ENCODE measurements at regions not wholly inside any gene's neighbourhood (a gene's known extent, or its start where the extent isn't known, plus 50 kb on each side); places are given as distances from the start of the nearest gene placed in this dataset.
"Not testable (repeated sequence)": the region's sequence is repeated elsewhere in the genome, so short reads cannot be mapped to it uniquely, and the experiment has no call there.

DNA sequence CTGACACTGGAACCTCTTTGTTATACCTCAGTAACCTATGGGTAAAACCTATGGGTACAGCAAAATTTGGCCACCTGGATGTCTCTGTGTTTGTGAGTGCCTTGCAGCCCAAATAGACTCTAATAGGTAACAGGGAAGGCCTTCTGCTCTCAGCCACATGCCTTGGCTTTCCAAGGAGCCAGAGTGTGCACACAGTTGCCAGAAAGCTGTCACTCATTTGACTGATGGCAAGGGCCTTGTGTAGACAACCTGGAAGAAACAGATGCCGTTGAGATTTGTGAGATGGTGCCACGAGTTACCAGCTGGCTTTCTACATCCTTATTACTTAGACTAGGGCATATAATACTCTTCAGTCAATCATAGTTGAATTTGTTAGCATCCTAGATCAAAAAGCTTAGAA is 90.1 kb upstream of the RAB12 start:
- 4 to 8% methylated on average over 2 of the region's 2 CpGs for WGBS, 2 donors
- H3K27ac ChIP-seq (ENCODE audit: low read depth in 1 of 2, low read length in 2 of 2): no peak overlapping the region
- intact Hi-C loops (cut with DNase I): no loop called here
- no peaks in the 10 kb centered on the region for H3K27me3 ChIP-seq (ENCODE audit: control insufficient read depth in 1 of 2, insufficient read depth in 2 of 2, low read length in 1 of 2)
- no peaks in the 10 kb centered on the region for H3K36me3 ChIP-seq (ENCODE audit: control insufficient read depth in 1 of 2, insufficient read depth in 2 of 2, low read length in 1 of 2)
- no peak for ATAC-seq (ENCODE audit: low FRiP score)
- H3K9me3 ChIP-seq (ENCODE audit: control insufficient read depth, low read length): peaks cover 5% of the 10 kb centered on the region
- no peaks in the 10 kb centered on the region for H3K4me1 ChIP-seq (ENCODE audit: control insufficient read depth in 1 of 2, insufficient read depth in 2 of 2, low read length in 2 of 2)
- H3K4me3 ChIP-seq (ENCODE audit: low read length in 2 of 2): no peak overlapping the region
- DNase-seq: no peak

GRCh38 chr18:8520266-8520665 is 89.0 kb upstream of the RAB12 start:
- Histone ChIP-seq H3K27ac (ENCODE audit: low read depth in 1 of 2, low read length in 2 of 2) (no peak overlapping the region), H3K4me1 (ENCODE audit: control insufficient read depth in 1 of 2, insufficient read depth in 2 of 2, low read length in 2 of 2) (no peaks in the 10 kb centered on the region), H3K27me3 (ENCODE audit: control insufficient read depth in 1 of 2, insufficient read depth in 2 of 2, low read length in 1 of 2) (no peaks in the 10 kb centered on the region), H3K36me3 (ENCODE audit: control insufficient read depth in 1 of 2, insufficient read depth in 2 of 2, low read length in 1 of 2) (no peaks in the 10 kb centered on the region), H3K4me3 (ENCODE audit: low read length in 2 of 2) (no peak overlapping the region), H3K9me3 (ENCODE audit: control insufficient read depth, low read length) (peaks cover 5% of the 10 kb centered on the region)
- intact Hi-C loops (cut with DNase I): no loop called here
- no peak for ATAC-seq (ENCODE audit: low FRiP score)
- 72 to 95% methylated on average over 1 of the region's 1 CpG for WGBS, 2 donors
- no peak for DNase-seq

DNA sequence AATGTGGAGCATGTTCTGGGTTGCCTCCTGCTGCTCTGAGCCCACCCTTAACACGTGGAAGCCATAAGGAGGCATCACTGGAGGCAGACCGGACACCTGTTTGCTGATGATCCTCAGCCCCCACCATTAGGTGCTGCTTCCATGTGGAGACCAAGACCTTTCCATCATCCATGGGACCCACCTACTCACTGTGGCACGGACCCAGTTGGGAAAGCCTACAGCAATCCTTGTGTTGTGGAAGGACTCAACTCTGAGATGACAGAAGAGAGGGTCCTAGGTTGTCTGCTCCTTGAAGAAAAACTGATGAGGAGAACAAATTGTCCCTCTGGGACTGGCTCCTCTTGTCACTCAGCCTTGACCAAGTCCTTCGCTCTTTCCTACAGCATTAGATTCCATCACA is 86.5 kb upstream of the RAB12 start:
- peaks cover 5% of the 10 kb centered on the region for H3K9me3 ChIP-seq (ENCODE audit: control insufficient read depth, low read length)
- H3K27ac ChIP-seq (ENCODE audit: low read depth in 1 of 2, low read length in 2 of 2): no peak overlapping the region
- no peaks in the 10 kb centered on the region for H3K36me3 ChIP-seq (ENCODE audit: control insufficient read depth in 1 of 2, insufficient read depth in 2 of 2, low read length in 1 of 2)
- intact Hi-C loops (cut with DNase I): no loop called here
- no peaks in the 10 kb centered on the region for H3K27me3 ChIP-seq (ENCODE audit: control insufficient read depth in 1 of 2, insufficient read depth in 2 of 2, low read length in 1 of 2)
- H3K4me3 ChIP-seq (ENCODE audit: low read length in 2 of 2): no peak overlapping the region
- no peak for DNase-seq
- 80% methylated on average over 4 of the region's 4 CpGs for WGBS, 2 donors
- ATAC-seq (ENCODE audit: low FRiP score): no peak
- H3K4me1 ChIP-seq (ENCODE audit: control insufficient read depth in 1 of 2, insufficient read depth in 2 of 2, low read length in 2 of 2): no peaks in the 10 kb centered on the region

DNA sequence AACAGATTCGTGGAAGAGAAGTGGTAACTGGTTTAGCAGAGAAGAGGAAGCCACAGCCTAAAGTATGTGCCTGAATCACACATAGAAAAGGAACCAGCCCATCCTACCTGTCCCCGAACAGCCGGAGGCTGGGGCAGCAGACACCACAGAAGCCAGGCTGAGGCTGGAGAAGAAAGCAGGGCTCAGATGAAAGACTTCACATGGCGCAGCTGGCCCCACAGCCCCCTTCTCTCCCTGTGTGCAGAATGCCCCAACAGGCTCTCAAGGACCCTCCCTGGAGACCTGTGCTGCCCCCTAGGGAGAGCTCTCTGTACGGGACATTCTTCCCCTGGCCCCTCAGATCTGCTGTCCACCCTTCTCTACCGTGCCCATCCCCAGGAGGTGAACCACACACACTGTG is 83.5 kb upstream of the RAB12 start:
- intact Hi-C loops (cut with DNase I): no loop called here
- WGBS, 2 donors: 42 to 44% methylated on average over 6 of the region's 6 CpGs
- no peak overlapping the region for H3K27ac ChIP-seq (ENCODE audit: low read depth in 1 of 2, low read length in 2 of 2)
- H3K36me3 ChIP-seq (ENCODE audit: control insufficient read depth in 1 of 2, insufficient read depth in 2 of 2, low read length in 1 of 2): no peaks in the 10 kb centered on the region
- H3K27me3 ChIP-seq (ENCODE audit: control insufficient read depth in 1 of 2, insufficient read depth in 2 of 2, low read length in 1 of 2): no peaks in the 10 kb centered on the region
- no peak overlapping the region for H3K4me3 ChIP-seq (ENCODE audit: low read length in 2 of 2)
- no peak for DNase-seq
- peaks cover 5% of the 10 kb centered on the region for H3K9me3 ChIP-seq (ENCODE audit: control insufficient read depth, low read length)
- no peaks in the 10 kb centered on the region for H3K4me1 ChIP-seq (ENCODE audit: control insufficient read depth in 1 of 2, insufficient read depth in 2 of 2, low read length in 2 of 2)
- ATAC-seq (ENCODE audit: low FRiP score): no peak

- Histone ChIP-seq H3K36me3 (ENCODE audit: control insufficient read depth in 1 of 2, insufficient read depth in 2 of 2, low read length in 1 of 2) (no peaks in the 10 kb centered on the region), H3K4me1 (ENCODE audit: control insufficient read depth in 1 of 2, insufficient read depth in 2 of 2, low read length in 2 of 2) (no peaks in the 10 kb centered on the region), H3K4me3 (ENCODE audit: low read length in 2 of 2) (no peak overlapping the region), H3K9me3 (ENCODE audit: control insufficient read depth, low read length) (peaks cover 5% of the 10 kb centered on the region), H3K27ac (ENCODE audit: low read depth in 1 of 2, low read length in 2 of 2) (no peak overlapping the region), H3K27me3 (ENCODE audit: control insufficient read depth in 1 of 2, insufficient read depth in 2 of 2, low read length in 1 of 2) (no peaks in the 10 kb centered on the region)
- no peak for DNase-seq
- intact Hi-C loops (cut with DNase I): no loop called here
- 51 to 54% methylated on average over 9 of the region's 9 CpGs for WGBS, 2 donors
- no peak for ATAC-seq (ENCODE audit: low FRiP score)
Measured at GRCh38 chr18:8526332-8526731, 82.9 kb upstream of the RAB12 start.

GRCh38 chr18:8529609-8530008 is 79.6 kb upstream of the RAB12 start:
- no peaks in the 10 kb centered on the region for H3K27me3 ChIP-seq (ENCODE audit: control insufficient read depth in 1 of 2, insufficient read depth in 2 of 2, low read length in 1 of 2)
- peaks cover 5% of the 10 kb centered on the region for H3K9me3 ChIP-seq (ENCODE audit: control insufficient read depth, low read length)
- intact Hi-C loops (cut with DNase I): no loop called here
- WGBS, 2 donors: 70 to 84% methylated on average over 2 of the region's 2 CpGs
- DNase-seq: no peak
- H3K4me3 ChIP-seq (ENCODE audit: low read length in 2 of 2): no peak overlapping the region
- H3K27ac ChIP-seq (ENCODE audit: low read depth in 1 of 2, low read length in 2 of 2): no peak overlapping the region
- H3K4me1 ChIP-seq (ENCODE audit: control insufficient read depth in 1 of 2, insufficient read depth in 2 of 2, low read length in 2 of 2): no peaks in the 10 kb centered on the region
- no peaks in the 10 kb centered on the region for H3K36me3 ChIP-seq (ENCODE audit: control insufficient read depth in 1 of 2, insufficient read depth in 2 of 2, low read length in 1 of 2)
- no peak for ATAC-seq (ENCODE audit: low FRiP score)

- H3K4me3 ChIP-seq (ENCODE audit: low read length in 2 of 2); H3K36me3 ChIP-seq (ENCODE audit: control insufficient read depth in 1 of 2, insufficient read depth in 2 of 2, low read length in 1 of 2); ATAC-seq (ENCODE audit: low FRiP score); DNase-seq; H3K9me3 ChIP-seq (ENCODE audit: control insufficient read depth, low read length); intact Hi-C loops (cut with DNase I); H3K27me3 ChIP-seq (ENCODE audit: control insufficient read depth in 1 of 2, insufficient read depth in 2 of 2, low read length in 1 of 2); H3K27ac ChIP-seq (ENCODE audit: low read depth in 1 of 2, low read length in 2 of 2); H3K4me1 ChIP-seq (ENCODE audit: control insufficient read depth in 1 of 2, insufficient read depth in 2 of 2, low read length in 2 of 2): not testable (repeated sequence)
- WGBS, 2 donors: 84 to 88% methylated on average over 2 of the region's 2 CpGs
Measured at GRCh38 chr18:8531084-8531483, 78.2 kb upstream of the RAB12 start.

- no peak overlapping the region for H3K4me3 ChIP-seq (ENCODE audit: low read length in 2 of 2)
- intact Hi-C loops (cut with DNase I): no loop called here
Measured at GRCh38 chr18:8536231-8536630, 73.0 kb upstream of the RAB12 start.

GRCh38 chr18:8536922-8537321 is 72.3 kb upstream of the RAB12 start:
- H3K27me3 ChIP-seq (ENCODE audit: control insufficient read depth in 1 of 2, insufficient read depth in 2 of 2, low read length in 1 of 2): no peaks in the 10 kb centered on the region
- intact Hi-C loops (cut with DNase I): no loop called here
- 77 to 82% methylated on average over 14 of the region's 14 CpGs for WGBS, 2 donors
- no peaks in the 10 kb centered on the region for H3K4me1 ChIP-seq (ENCODE audit: control insufficient read depth in 1 of 2, insufficient read depth in 2 of 2, low read length in 2 of 2)
- H3K27ac ChIP-seq (ENCODE audit: low read depth in 1 of 2, low read length in 2 of 2): no peak overlapping the region
- ATAC-seq (ENCODE audit: low FRiP score): no peak
- no peaks in the 10 kb centered on the region for H3K9me3 ChIP-seq (ENCODE audit: control insufficient read depth, low read length)
- no peaks in the 10 kb centered on the region for H3K36me3 ChIP-seq (ENCODE audit: control insufficient read depth in 1 of 2, insufficient read depth in 2 of 2, low read length in 1 of 2)
- DNase-seq: no peak
- H3K4me3 ChIP-seq (ENCODE audit: low read length in 2 of 2): no peak overlapping the region

More at GRCh38 chr18:8536231-8536630, 73.0 kb upstream of the RAB12 start:
- ATAC-seq (ENCODE audit: low FRiP score) (no peak), DNase-seq (no peak)
- Histone ChIP-seq H3K27me3 (ENCODE audit: control insufficient read depth in 1 of 2, insufficient read depth in 2 of 2, low read length in 1 of 2) (no peaks in the 10 kb centered on the region), H3K9me3 (ENCODE audit: control insufficient read depth, low read length) (no peaks in the 10 kb centered on the region), H3K4me1 (ENCODE audit: control insufficient read depth in 1 of 2, insufficient read depth in 2 of 2, low read length in 2 of 2) (no peaks in the 10 kb centered on the region), H3K36me3 (ENCODE audit: control insufficient read depth in 1 of 2, insufficient read depth in 2 of 2, low read length in 1 of 2) (no peaks in the 10 kb centered on the region), H3K27ac (ENCODE audit: low read depth in 1 of 2, low read length in 2 of 2) (no peak overlapping the region)
- 54 to 63% methylated on average over 11 of the region's 11 CpGs for WGBS, 2 donors

All from aorta (tissue), 5 donors.